ENCODE measurements at regions not wholly inside any gene's neighbourhood (a gene's known extent, or its start where the extent isn't known, plus 50 kb on each side); places are given as distances from the start of the nearest gene placed in this dataset.
"Not testable (repeated sequence)": the region's sequence is repeated elsewhere in the genome, so short reads cannot be mapped to it uniquely, and the experiment has no call there.

GRCh38 chr12:84463741-84464495 lies 448.7 kb downstream of the SLC6A15 start:
- Histone ChIP-seq H3K4me1 (no peaks in the 10 kb centered on the region), H3K9me3 (replicated peaks) (no peaks in the 10 kb centered on the region), H3K27me3 (ENCODE audit: low read depth) (no peaks in the 10 kb centered on the region), H3K4me3 (no peak overlapping the region), H3K36me3 (no peaks in the 10 kb centered on the region), H3K27ac (replicated peaks) (no peak overlapping the region)
- DNase-seq, result no peak
- no peak for TF ChIP-seq CTCF (IDR thresholded peaks at IDR 0.05; ENCODE audit: borderline replicate concordance)
- intact Hi-C loops (cut with micrococcal nuclease), result no loop called here

GRCh38 chr12:84455598-84455997 lies 457.0 kb downstream of the SLC6A15 start:
- Histone ChIP-seq H3K4me1 (no peaks in the 10 kb centered on the region), H3K4me3 (no peak overlapping the region), H3K27me3 (ENCODE audit: low read depth) (no peaks in the 10 kb centered on the region), H3K36me3 (no peaks in the 10 kb centered on the region), H3K9me3 (replicated peaks) (no peaks in the 10 kb centered on the region), H3K27ac (replicated peaks) (no peak overlapping the region)
- no peak for DNase-seq
- intact Hi-C loops (cut with micrococcal nuclease), result no loop called here
- TF ChIP-seq CTCF (IDR thresholded peaks at IDR 0.05; ENCODE audit: borderline replicate concordance), result no peak

GRCh38 chr12:84446478-84446877 lies 466.1 kb downstream of the SLC6A15 start:
- H3K27ac ChIP-seq (replicated peaks); intact Hi-C loops (cut with micrococcal nuclease); DNase-seq; H3K36me3 ChIP-seq; H3K4me1 ChIP-seq; H3K27me3 ChIP-seq (ENCODE audit: low read depth); H3K9me3 ChIP-seq (replicated peaks); H3K4me3 ChIP-seq: not testable (repeated sequence)

- Histone ChIP-seq H3K27ac (replicated peaks) (no peak overlapping the region), H3K36me3 (no peaks in the 10 kb centered on the region), H3K9me3 (replicated peaks) (no peaks in the 10 kb centered on the region), H3K4me1 (no peaks in the 10 kb centered on the region), H3K27me3 (ENCODE audit: low read depth) (no peaks in the 10 kb centered on the region), H3K4me3 (no peak overlapping the region)
- intact Hi-C loops (cut with micrococcal nuclease), result no loop called here
- no peak for DNase-seq
- no peak for TF ChIP-seq CTCF (IDR thresholded peaks at IDR 0.05; ENCODE audit: borderline replicate concordance)
Measured at GRCh38 chr12:84436134-84436533, 476.5 kb downstream of the SLC6A15 start.

GRCh38 chr12:84435682-84436081 lies 476.9 kb downstream of the SLC6A15 start:
- TF ChIP-seq CTCF (IDR thresholded peaks at IDR 0.05; ENCODE audit: borderline replicate concordance), result no peak
- intact Hi-C loops (cut with micrococcal nuclease), result no loop called here
- Histone ChIP-seq H3K36me3 (no peaks in the 10 kb centered on the region), H3K9me3 (replicated peaks) (no peaks in the 10 kb centered on the region), H3K27ac (replicated peaks) (no peak overlapping the region), H3K4me1 (no peaks in the 10 kb centered on the region), H3K4me3 (no peak overlapping the region), H3K27me3 (ENCODE audit: low read depth) (no peaks in the 10 kb centered on the region)
- DNase-seq, result no peak

GRCh38 chr12:84422340-84422739 lies 490.3 kb downstream of the SLC6A15 start:
- H3K27me3 ChIP-seq (ENCODE audit: low read depth), result no peaks in the 10 kb centered on the region
- no peaks in the 10 kb centered on the region for H3K36me3 ChIP-seq
- DNase-seq, result no peak
- H3K4me1 ChIP-seq, result no peaks in the 10 kb centered on the region
- H3K9me3 ChIP-seq (replicated peaks), result no peaks in the 10 kb centered on the region
- no peak overlapping the region for H3K4me3 ChIP-seq
- no peak overlapping the region for H3K27ac ChIP-seq (replicated peaks)
- no peak for TF ChIP-seq CTCF (IDR thresholded peaks at IDR 0.05; ENCODE audit: borderline replicate concordance)
- intact Hi-C loops (cut with micrococcal nuclease), result no loop called here
